HepG2 (cell line): ENCODE measurements at regions not wholly inside any gene's neighbourhood (a gene's known extent, or its start where the extent isn't known, plus 50 kb on each side); places are given as distances from the start of the nearest gene placed in this dataset.

Experiments
- ATAC-seq: fragments of 200-7000 bp; cut with Tn5 transposase; 3 replicates; pipeline ENCODE4 v1.9.1; 2020; ENCODE audit warnings: mild to moderate bottlenecking, moderate library complexity
- BruUV-seq: library from RNA; stranded (reverse); fragments of 400-500 nt; replicated peaks from 2 replicates; lab custom pipeline; 2021; lab: Mats Ljungman, UMichigan
- CTCF ChIA-PET: fragments of 300-600 bp; formaldehyde crosslinking; extraction: SDS; loops from one replicate; lab custom pipeline; 2021; ENCODE audit warnings: low total read pairs, inconsistent platforms, low intra/inter-chr PET ratio; lab: Yijun Ruan, JAX
- POLR2A ChIA-PET: fragments of 350-600 bp; sonication (Branson Sonifier 250); formaldehyde crosslinking; loops from one replicate; lab custom pipeline; 2020; ENCODE audit warnings: antibody characterized with exemption, inconsistent platforms; lab: Yijun Ruan, JAX
- DNase-seq: peaks from one replicate; pipeline ENCODE4 v3.0.0-alpha.2; 2015; ENCODE audit warnings: low spot score
- FAIRE-seq: peaks from 3 replicates; lab custom pipeline; 2011; peaks lifted over from hg19 to GRCh38; lab: Jason Lieb, UNC
- H2AFZ ChIP-seq: one replicate; pipeline ENCODE4 v1.6.1; 2011; ENCODE audit warnings: low read length, inconsistent platforms
- H3K27ac ChIP-seq: fragments of 300-600 bp; 3 replicates; pipeline ENCODE4 v1.8.0; 2011; ENCODE audit warnings: mixed run types, mild to moderate bottlenecking, mixed read lengths, low read length, inconsistent platforms; ENCODE audit not compliant: insufficient read depth; ENCODE audit errors: extremely low read length
- H3K27me3 ChIP-seq, 2 experiments: fragments of 200-600 bp in 1 of 2; 2 replicates in 1 of 2; 3 replicates in 1 of 2; pipeline versions ENCODE4 v1.6.0 to v1.8.0; 2011; ENCODE audit warnings: low read length in 2 of 2, mild to moderate bottlenecking in 2 of 2, moderate library complexity in 2 of 2, inconsistent platforms in 1 of 2; ENCODE audit not compliant: insufficient read depth in 2 of 2, control insufficient read depth in 1 of 2
- H3K36me3 ChIP-seq, 2 experiments: fragments of 200-600 bp in 1 of 2; replicated peaks in 1 of 2; 2 replicates in 1 of 2; 3 replicates in 1 of 2; pipeline versions ENCODE4 v1.5.1 to v1.8.0; 2011; ENCODE audit warnings: low read length in 2 of 2, inconsistent platforms in 1 of 2; ENCODE audit not compliant: insufficient read depth in 2 of 2, control insufficient read depth in 1 of 2
- H3K4me1 ChIP-seq: 2 replicates; pipeline ENCODE4 v1.5.1; 2012; ENCODE audit warnings: low read length, inconsistent platforms; ENCODE audit not compliant: insufficient read depth
- H3K4me2 ChIP-seq: 2 replicates; pipeline ENCODE4 v1.6.0; 2011; ENCODE audit warnings: low read depth, low read length, inconsistent platforms
- H3K4me3 ChIP-seq, 3 experiments: fragments of 200-600 bp in 1 of 3; sonication (generic), shearing (Covaris generic) in 1 of 3; replicated peaks in 1 of 3; 2 replicates each; pipeline ENCODE4 v1.5.1; 2011 to 2016; ENCODE audit warnings: low read length in 3 of 3, inconsistent platforms in 2 of 3, low read depth in 2 of 3, mild to moderate bottlenecking in 2 of 3, control low read depth in 1 of 3, mixed read lengths in 1 of 3; ENCODE audit not compliant: insufficient read depth in 1 of 3
- H3K79me2 ChIP-seq: one replicate; pipeline ENCODE4 v1.6.1; 2011; ENCODE audit warnings: low read length, inconsistent platforms; ENCODE audit not compliant: insufficient read depth
- H3K9ac ChIP-seq: 2 replicates; pipeline ENCODE4 v1.6.0; 2011; ENCODE audit warnings: mild to moderate bottlenecking, low read depth, low read length, inconsistent platforms; ENCODE audit not compliant: insufficient read depth
- H3K9me3 ChIP-seq: 2 replicates; pipeline ENCODE4 v1.5.1; 2012; ENCODE audit warnings: mild to moderate bottlenecking, low read length
- H4K20me1 ChIP-seq: 2 replicates; pipeline ENCODE4 v1.6.0; 2011; ENCODE audit warnings: inconsistent platforms, mild to moderate bottlenecking, low read length, moderate library complexity; ENCODE audit not compliant: insufficient read depth
- EEA1 ChIP-seq: sonication (generic); formaldehyde crosslinking; IDR thresholded peaks from 2 replicates; pipeline ENCODE4 v1.5.1; 2020; ENCODE audit warnings: mild to moderate bottlenecking, missing genetic modification reagents, borderline replicate concordance
- ERF ChIP-seq: IDR thresholded peaks from 2 replicates; pipeline ENCODE4 v1.6.1; 2018; ENCODE audit warnings: missing biosample characterization, missing genetic modification reagents
- JUNB ChIP-seq: sonication (generic); formaldehyde crosslinking; IDR thresholded peaks from 2 replicates; pipeline ENCODE4 v1.8.0; 2022; ENCODE audit warnings: missing genetic modification reagents, mild to moderate bottlenecking, borderline replicate concordance
- SETDB1 ChIP-seq: sonication (generic); formaldehyde crosslinking; IDR thresholded peaks from 2 replicates; pipeline ENCODE4 v1.5.1; 2020; ENCODE audit warnings: missing genetic modification reagents, mild to moderate bottlenecking, borderline replicate concordance
- SIX4 ChIP-seq: sonication (generic); formaldehyde crosslinking; IDR thresholded peaks from 2 replicates; pipeline ENCODE4 v1.4.0; 2020; ENCODE audit warnings: missing genetic modification reagents
- SNRNP70 ChIP-seq: fragments of 200-400 bp; formaldehyde crosslinking; IDR thresholded peaks from 2 replicates; pipeline ENCODE4 v1.6.1; 2017; ENCODE audit warnings: mild to moderate bottlenecking, low read depth, low read length, moderate library complexity
- STAT5B ChIP-seq: sonication (generic); formaldehyde crosslinking; IDR thresholded peaks from 2 replicates; pipeline ENCODE4 v1.4.0; 2020; ENCODE audit warnings: missing genetic modification reagents
- ZMYM2 ChIP-seq: sonication (generic); formaldehyde crosslinking; IDR thresholded peaks from 2 replicates; pipeline ENCODE4 v1.8.0; 2022; ENCODE audit warnings: mild to moderate bottlenecking, missing genetic modification reagents
- ZNF260 ChIP-seq: sonication (generic); formaldehyde crosslinking; IDR thresholded peaks from 2 replicates; pipeline ENCODE4 v1.4.0; 2020; ENCODE audit warnings: missing genetic modification reagents, low read depth, mild to moderate bottlenecking, borderline replicate concordance
- WGBS: methylation state at CpG from one replicate; pipeline ENCODE4 v1.1.6; 2017; ENCODE audit warnings: low lambda C conversion rate; 5-methylcytosine and 5-hydroxymethylcytosine counted together
- in situ Hi-C: cut with HindIII; loops from 2 replicates; pipeline ENCODE4 v1.10.0; 2017; ENCODE audit warnings: low pct_unique_long_range_greater_than_20kb; ENCODE audit not compliant: extremely low pct_ligation_motif_present
- intact Hi-C: fragments of 100-400 bp; cut with micrococcal nuclease; formaldehyde crosslinking; loops from one replicate; pipeline ENCODE4 v1.10.0; 2022; ENCODE audit not compliant: unreplicated experiment
- TF ChIP-seq, protein P1 (sequence below), 2 experiments: fragments of 450-650 bp in 1 of 2; sonication (generic) in 1 of 2; formaldehyde crosslinking; IDR thresholded peaks; 2 replicates each; pipeline versions ENCODE4 v1.5.0 to v1.8.0; 2020 to 2022; ENCODE audit warnings: mild to moderate bottlenecking in 1 of 2, missing genetic modification reagents in 1 of 2
- TF ChIP-seq, protein P2 (sequence below): sonication (generic); formaldehyde crosslinking; IDR thresholded peaks from 2 replicates; pipeline ENCODE4 v1.4.0; 2020; ENCODE audit warnings: low read depth, mild to moderate bottlenecking, missing genetic modification reagents
- TF ChIP-seq, protein P3 (sequence below): sonication (generic); formaldehyde crosslinking; IDR thresholded peaks from 2 replicates; pipeline ENCODE4 v1.5.0; 2020; ENCODE audit warnings: missing genetic modification reagents
- TF ChIP-seq, protein P4 (sequence below): sonication (generic); formaldehyde crosslinking; IDR thresholded peaks from 2 replicates; pipeline ENCODE4 v1.5.0; 2020; ENCODE audit warnings: mild to moderate bottlenecking, missing genetic modification reagents, borderline replicate concordance
- TF ChIP-seq, protein P5 (sequence below): sonication (generic); formaldehyde crosslinking; IDR thresholded peaks from 2 replicates; pipeline ENCODE4 v1.4.0; 2020; ENCODE audit warnings: missing genetic modification reagents, mild to moderate bottlenecking, borderline replicate concordance
- TF ChIP-seq, protein P6 (sequence below): sonication (generic); formaldehyde crosslinking; IDR thresholded peaks from 2 replicates; pipeline ENCODE4 v1.4.0; 2020; ENCODE audit warnings: missing genetic modification reagents

GRCh38 chr11:25536289-25536688 is 795.6 kb upstream of the ANO3 start:
- Histone ChIP-seq H2AFZ (no peak overlapping the region), H3K9ac (no peak overlapping the region), H3K36me3 (no peaks in the 10 kb centered on the region), H3K4me2 (no peak overlapping the region), H3K79me2 (no peaks in the 10 kb centered on the region), H3K27me3 (no peaks in the 10 kb centered on the region), H4K20me1 (no peaks in the 10 kb centered on the region), H3K27ac (no peak overlapping the region), H3K4me3 (no peak overlapping the region), H3K4me1 (no peaks in the 10 kb centered on the region), H3K9me3 (no peaks in the 10 kb centered on the region)
- DNase-seq (no peak), ATAC-seq (no peak), FAIRE-seq (no peak)
- ChIA-PET CTCF (no interaction called here), POLR2A (no interaction called here)
- no TSS peak for BruUV-seq
- in situ Hi-C loops: no loop called here
- intact Hi-C loops: no loop called here
- 0% methylated on average over 3 of the region's 3 CpGs for WGBS
- TF ChIP-seq ZNF260 (CRISPR knock-in tag) (no peak), SNRNP70 (no peak), EEA1 (CRISPR knock-in tag) (no peak), ZMYM2 (CRISPR knock-in tag) (no peak), ERF (CRISPR knock-in tag) (no peak), SIX4 (CRISPR knock-in tag) (no peak), STAT5B (CRISPR knock-in tag) (no peak), SETDB1 (CRISPR knock-in tag) (no peak), JUNB (CRISPR knock-in tag) (no peak)
- TF ChIP-seq, protein P1, sequence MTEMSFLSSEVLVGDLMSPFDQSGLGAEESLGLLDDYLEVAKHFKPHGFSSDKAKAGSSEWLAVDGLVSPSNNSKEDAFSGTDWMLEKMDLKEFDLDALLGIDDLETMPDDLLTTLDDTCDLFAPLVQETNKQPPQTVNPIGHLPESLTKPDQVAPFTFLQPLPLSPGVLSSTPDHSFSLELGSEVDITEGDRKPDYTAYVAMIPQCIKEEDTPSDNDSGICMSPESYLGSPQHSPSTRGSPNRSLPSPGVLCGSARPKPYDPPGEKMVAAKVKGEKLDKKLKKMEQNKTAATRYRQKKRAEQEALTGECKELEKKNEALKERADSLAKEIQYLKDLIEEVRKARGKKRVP (CRISPR knock-in tag; IDR thresholded peaks at IDR 0.05): no peak
- TF ChIP-seq, protein P2, sequence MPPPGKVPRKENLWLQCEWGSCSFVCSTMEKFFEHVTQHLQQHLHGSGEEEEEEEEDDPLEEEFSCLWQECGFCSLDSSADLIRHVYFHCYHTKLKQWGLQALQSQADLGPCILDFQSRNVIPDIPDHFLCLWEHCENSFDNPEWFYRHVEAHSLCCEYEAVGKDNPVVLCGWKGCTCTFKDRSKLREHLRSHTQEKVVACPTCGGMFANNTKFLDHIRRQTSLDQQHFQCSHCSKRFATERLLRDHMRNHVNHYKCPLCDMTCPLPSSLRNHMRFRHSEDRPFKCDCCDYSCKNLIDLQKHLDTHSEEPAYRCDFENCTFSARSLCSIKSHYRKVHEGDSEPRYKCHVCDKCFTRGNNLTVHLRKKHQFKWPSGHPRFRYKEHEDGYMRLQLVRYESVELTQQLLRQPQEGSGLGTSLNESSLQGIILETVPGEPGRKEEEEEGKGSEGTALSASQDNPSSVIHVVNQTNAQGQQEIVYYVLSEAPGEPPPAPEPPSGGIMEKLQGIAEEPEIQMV (CRISPR knock-in tag): no peak
- TF ChIP-seq, protein P3, sequence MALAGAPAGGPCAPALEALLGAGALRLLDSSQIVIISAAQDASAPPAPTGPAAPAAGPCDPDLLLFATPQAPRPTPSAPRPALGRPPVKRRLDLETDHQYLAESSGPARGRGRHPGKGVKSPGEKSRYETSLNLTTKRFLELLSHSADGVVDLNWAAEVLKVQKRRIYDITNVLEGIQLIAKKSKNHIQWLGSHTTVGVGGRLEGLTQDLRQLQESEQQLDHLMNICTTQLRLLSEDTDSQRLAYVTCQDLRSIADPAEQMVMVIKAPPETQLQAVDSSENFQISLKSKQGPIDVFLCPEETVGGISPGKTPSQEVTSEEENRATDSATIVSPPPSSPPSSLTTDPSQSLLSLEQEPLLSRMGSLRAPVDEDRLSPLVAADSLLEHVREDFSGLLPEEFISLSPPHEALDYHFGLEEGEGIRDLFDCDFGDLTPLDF (CRISPR knock-in tag): no peak
- TF ChIP-seq, protein P4, sequence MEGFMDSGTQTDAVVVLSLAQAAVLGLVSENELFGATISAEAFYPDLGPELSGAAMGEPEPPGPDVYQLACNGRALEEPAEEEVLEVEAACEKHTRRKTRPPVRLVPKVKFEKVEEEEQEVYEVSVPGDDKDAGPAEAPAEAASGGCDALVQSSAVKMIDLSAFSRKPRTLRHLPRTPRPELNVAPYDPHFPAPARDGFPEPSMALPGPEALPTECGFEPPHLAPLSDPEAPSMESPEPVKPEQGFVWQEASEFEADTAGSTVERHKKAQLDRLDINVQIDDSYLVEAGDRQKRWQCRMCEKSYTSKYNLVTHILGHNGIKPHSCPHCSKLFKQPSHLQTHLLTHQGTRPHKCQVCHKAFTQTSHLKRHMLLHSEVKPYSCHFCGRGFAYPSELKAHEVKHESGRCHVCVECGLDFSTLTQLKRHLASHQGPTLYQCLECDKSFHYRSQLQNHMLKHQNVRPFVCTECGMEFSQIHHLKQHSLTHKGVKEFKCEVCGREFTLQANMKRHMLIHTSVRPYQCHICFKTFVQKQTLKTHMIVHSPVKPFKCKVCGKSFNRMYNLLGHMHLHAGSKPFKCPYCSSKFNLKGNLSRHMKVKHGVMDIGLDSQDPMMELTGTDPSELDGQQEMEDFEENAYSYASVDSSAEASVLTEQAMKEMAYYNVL (CRISPR knock-in tag): no peak
- TF ChIP-seq, protein P5, sequence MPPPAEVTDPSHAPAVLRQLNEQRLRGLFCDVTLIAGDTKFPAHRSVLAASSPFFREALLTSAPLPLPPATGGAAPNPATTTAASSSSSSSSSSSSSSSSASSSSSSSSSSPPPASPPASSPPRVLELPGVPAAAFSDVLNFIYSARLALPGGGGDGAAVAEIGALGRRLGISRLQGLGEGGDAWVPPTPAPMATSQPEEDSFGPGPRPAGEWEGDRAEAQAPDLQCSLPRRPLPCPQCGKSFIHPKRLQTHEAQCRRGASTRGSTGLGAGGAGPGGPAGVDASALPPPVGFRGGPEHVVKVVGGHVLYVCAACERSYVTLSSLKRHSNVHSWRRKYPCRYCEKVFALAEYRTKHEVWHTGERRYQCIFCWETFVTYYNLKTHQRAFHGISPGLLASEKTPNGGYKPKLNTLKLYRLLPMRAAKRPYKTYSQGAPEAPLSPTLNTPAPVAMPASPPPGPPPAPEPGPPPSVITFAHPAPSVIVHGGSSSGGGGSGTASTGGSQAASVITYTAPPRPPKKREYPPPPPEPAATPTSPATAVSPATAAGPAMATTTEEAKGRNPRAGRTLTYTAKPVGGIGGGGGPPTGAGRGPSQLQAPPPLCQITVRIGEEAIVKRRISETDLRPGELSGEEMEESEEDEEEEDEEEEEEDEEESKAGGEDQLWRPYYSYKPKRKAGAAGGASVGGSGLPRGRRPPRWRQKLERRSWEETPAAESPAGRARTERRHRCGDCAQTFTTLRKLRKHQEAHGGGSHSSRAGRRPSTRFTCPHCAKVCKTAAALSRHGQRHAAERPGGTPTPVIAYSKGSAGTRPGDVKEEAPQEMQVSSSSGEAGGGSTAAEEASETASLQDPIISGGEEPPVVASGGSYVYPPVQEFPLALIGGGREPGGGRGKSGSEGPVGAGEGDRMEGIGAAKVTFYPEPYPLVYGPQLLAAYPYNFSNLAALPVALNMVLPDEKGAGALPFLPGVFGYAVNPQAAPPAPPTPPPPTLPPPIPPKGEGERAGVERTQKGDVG (CRISPR knock-in tag): no peak
- TF ChIP-seq, protein P6, sequence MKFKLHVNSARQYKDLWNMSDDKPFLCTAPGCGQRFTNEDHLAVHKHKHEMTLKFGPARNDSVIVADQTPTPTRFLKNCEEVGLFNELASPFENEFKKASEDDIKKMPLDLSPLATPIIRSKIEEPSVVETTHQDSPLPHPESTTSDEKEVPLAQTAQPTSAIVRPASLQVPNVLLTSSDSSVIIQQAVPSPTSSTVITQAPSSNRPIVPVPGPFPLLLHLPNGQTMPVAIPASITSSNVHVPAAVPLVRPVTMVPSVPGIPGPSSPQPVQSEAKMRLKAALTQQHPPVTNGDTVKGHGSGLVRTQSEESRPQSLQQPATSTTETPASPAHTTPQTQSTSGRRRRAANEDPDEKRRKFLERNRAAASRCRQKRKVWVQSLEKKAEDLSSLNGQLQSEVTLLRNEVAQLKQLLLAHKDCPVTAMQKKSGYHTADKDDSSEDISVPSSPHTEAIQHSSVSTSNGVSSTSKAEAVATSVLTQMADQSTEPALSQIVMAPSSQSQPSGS (CRISPR knock-in tag): no peak
